Endothelial cell of umbilical vein (primary cell): ENCODE measurements at regions not wholly inside any gene's neighbourhood (a gene's known extent, or its start where the extent isn't known, plus 50 kb on each side); places are given as distances from the start of the nearest gene placed in this dataset.

ENCODE experiments used
- BruUV-seq: library from RNA; stranded (reverse); fragments of 400-500 nt; replicated peaks from 2 replicates; lab custom pipeline; 2021; lab: Mats Ljungman, UMichigan
- CTCF ChIA-PET: fragments of 300-600, 350-600 bp; sonication (Branson Sonifier 250); formaldehyde crosslinking; loops from one replicate; lab custom pipeline; 2021; ENCODE audit warnings: antibody characterized with exemption, inconsistent platforms; lab: Charles Lee
- POLR2A ChIA-PET: fragments of 300-600, 350-600 bp; sonication (Branson Sonifier 250); formaldehyde crosslinking; loops from one replicate; lab custom pipeline; 2021; ENCODE audit warnings: antibody characterized with exemption, inconsistent platforms; lab: Charles Lee
- DNase-seq: peaks from one replicate; pipeline ENCODE4 v3.0.0-alpha.2; 2011; ENCODE audit warnings: low read depth, low spot score
- FAIRE-seq: peaks from 2 replicates; lab custom pipeline; 2011; peaks lifted over from hg19 to GRCh38; lab: Jason Lieb, UNC
- H2AFZ ChIP-seq: 2 replicates; pipeline ENCODE4 v1.6.0; 2012; ENCODE audit warnings: low read depth, low read length, control low read depth, inconsistent platforms
- H3K27ac ChIP-seq: 2 replicates; pipeline ENCODE4 v1.5.1; 2011; ENCODE audit warnings: low read depth, mild to moderate bottlenecking, control low read depth, low read length, moderate library complexity; ENCODE audit not compliant: insufficient read depth
- H3K27me3 ChIP-seq, 2 experiments: 2 replicates each; pipeline versions ENCODE4 v1.6.0 to v1.6.1; 2011; ENCODE audit warnings: low read length in 2 of 2, mixed read lengths in 1 of 2; ENCODE audit not compliant: control insufficient read depth in 2 of 2, insufficient read depth in 2 of 2
- H3K36me3 ChIP-seq, 2 experiments: 2 replicates in 1 of 2; 3 replicates in 1 of 2; pipeline ENCODE4 v1.5.1; 2011; ENCODE audit warnings: low read length in 2 of 2, mild to moderate bottlenecking in 1 of 2, moderate library complexity in 1 of 2; ENCODE audit not compliant: control insufficient read depth in 2 of 2, insufficient read depth in 2 of 2; ENCODE audit errors: extremely low read depth in 1 of 2
- H3K4me1 ChIP-seq: 3 replicates; pipeline ENCODE4 v1.5.1; 2011; ENCODE audit warnings: mild to moderate bottlenecking, low read length; ENCODE audit not compliant: control insufficient read depth, insufficient read depth; ENCODE audit errors: extremely low read depth
- H3K4me2 ChIP-seq: 2 replicates; pipeline ENCODE4 v1.6.1; 2011; ENCODE audit warnings: low read length, control low read depth, mixed read lengths; ENCODE audit not compliant: insufficient read depth
- H3K4me3 ChIP-seq, 3 experiments: fragments of 200-600 bp in 1 of 3; sonication (generic), shearing (Covaris generic) in 1 of 3; replicated peaks in 1 of 3; 2 replicates each; pipeline ENCODE4 v1.5.1; 2011 to 2016; ENCODE audit warnings: control low read depth in 3 of 3, low read length in 3 of 3, mild to moderate bottlenecking in 2 of 3, inconsistent platforms in 1 of 3, low read depth in 1 of 3, moderate library complexity in 1 of 3; ENCODE audit not compliant: insufficient read depth in 1 of 3
- H3K79me2 ChIP-seq: 2 replicates; pipeline ENCODE4 v1.6.0; 2012; ENCODE audit warnings: low read length, inconsistent platforms; ENCODE audit not compliant: control insufficient read depth, insufficient read depth
- H3K9ac ChIP-seq: replicated peaks from 2 replicates; pipeline ENCODE3; 2011; ENCODE audit warnings: low read length, control low read depth; ENCODE audit not compliant: insufficient read depth; ENCODE audit errors: extremely low read depth
- H3K9me1 ChIP-seq: replicated peaks from 3 replicates; pipeline ENCODE4 v1.6.0; 2011; ENCODE audit warnings: mild to moderate bottlenecking, low read length; ENCODE audit not compliant: control insufficient read depth, insufficient read depth; ENCODE audit errors: extremely low read depth
- H3K9me3 ChIP-seq: replicated peaks from 2 replicates; pipeline ENCODE4 v1.5.1; 2012; ENCODE audit warnings: low read length, inconsistent platforms; ENCODE audit not compliant: control insufficient read depth, insufficient read depth
- H4K20me1 ChIP-seq: replicated peaks from 2 replicates; pipeline ENCODE3; 2011; ENCODE audit warnings: mild to moderate bottlenecking, low read length; ENCODE audit not compliant: control insufficient read depth, insufficient read depth; ENCODE audit errors: extremely low read depth
- EZH2 ChIP-seq: IDR thresholded peaks from 2 replicates; pipeline ENCODE4 v1.6.1; 2012; ENCODE audit warnings: borderline replicate concordance, low read depth, mild to moderate bottlenecking, moderate library complexity, low read length, inconsistent platforms; ENCODE audit not compliant: severe bottlenecking
- FOS ChIP-seq: IDR thresholded peaks from 2 replicates; pipeline ENCODE4 v1.6.1; 2011; ENCODE audit warnings: mild to moderate bottlenecking, low read length, moderate library complexity, borderline replicate concordance; ENCODE audit not compliant: insufficient read depth
- GATA2 ChIP-seq: IDR thresholded peaks from 2 replicates; pipeline ENCODE4 v1.7.0; 2011; ENCODE audit warnings: low read depth, mild to moderate bottlenecking, moderate library complexity, mixed read lengths, low read length; ENCODE audit not compliant: insufficient read length, insufficient read depth
- JUN ChIP-seq: IDR thresholded peaks from 2 replicates; pipeline ENCODE4 v1.6.1; 2011; ENCODE audit warnings: borderline replicate concordance, low read depth; ENCODE audit not compliant: insufficient read length, insufficient read depth
- MYC ChIP-seq: IDR thresholded peaks from one replicate; pipeline ENCODE4 v1.6.1; 2011; ENCODE audit warnings: mild to moderate bottlenecking, low read depth, low read length
- POLR2A ChIP-seq: IDR thresholded peaks from 2 replicates; pipeline ENCODE4 v1.6.1; 2012; ENCODE audit warnings: low read depth, mild to moderate bottlenecking, control low read depth, low read length
- POLR2AphosphoS5 ChIP-seq: IDR thresholded peaks from 2 replicates; pipeline ENCODE4 v1.6.1; 2012; ENCODE audit warnings: low read depth, mild to moderate bottlenecking, control low read depth, low read length, moderate library complexity; ENCODE audit not compliant: insufficient read depth
- dilution Hi-C: fragments of 300-500 bp; cut with MboI; formaldehyde crosslinking; loops from one replicate; pipeline ENCODE4 v1.15.0; 2019; ENCODE audit warnings: low sequenced_read_pairs; ENCODE audit not compliant: extremely low pct_ligation_motif_present
- intact Hi-C: fragments of 100-400 bp; cut with micrococcal nuclease; formaldehyde crosslinking; loops from one replicate; pipeline ENCODE4 v1.10.0; 2022
- TF ChIP-seq, protein P1 (sequence below): IDR thresholded peaks from 2 replicates; pipeline ENCODE4 v1.6.1; 2011; ENCODE audit not compliant: insufficient read depth, insufficient read length
- TF ChIP-seq, protein P2 (sequence below), 2 donors: IDR thresholded peaks; 1 replicate in 1 of 2; 2 replicates in 1 of 2; pipeline ENCODE4 v1.5.1; 2011; ENCODE audit warnings: low read length in 2 of 2, mild to moderate bottlenecking in 2 of 2, moderate library complexity in 2 of 2, control low read depth in 1 of 2, inconsistent platforms in 1 of 2, low read depth in 1 of 2; ENCODE audit not compliant: insufficient read depth in 1 of 2; ENCODE audit errors: extremely low read depth in 1 of 2

DNA sequence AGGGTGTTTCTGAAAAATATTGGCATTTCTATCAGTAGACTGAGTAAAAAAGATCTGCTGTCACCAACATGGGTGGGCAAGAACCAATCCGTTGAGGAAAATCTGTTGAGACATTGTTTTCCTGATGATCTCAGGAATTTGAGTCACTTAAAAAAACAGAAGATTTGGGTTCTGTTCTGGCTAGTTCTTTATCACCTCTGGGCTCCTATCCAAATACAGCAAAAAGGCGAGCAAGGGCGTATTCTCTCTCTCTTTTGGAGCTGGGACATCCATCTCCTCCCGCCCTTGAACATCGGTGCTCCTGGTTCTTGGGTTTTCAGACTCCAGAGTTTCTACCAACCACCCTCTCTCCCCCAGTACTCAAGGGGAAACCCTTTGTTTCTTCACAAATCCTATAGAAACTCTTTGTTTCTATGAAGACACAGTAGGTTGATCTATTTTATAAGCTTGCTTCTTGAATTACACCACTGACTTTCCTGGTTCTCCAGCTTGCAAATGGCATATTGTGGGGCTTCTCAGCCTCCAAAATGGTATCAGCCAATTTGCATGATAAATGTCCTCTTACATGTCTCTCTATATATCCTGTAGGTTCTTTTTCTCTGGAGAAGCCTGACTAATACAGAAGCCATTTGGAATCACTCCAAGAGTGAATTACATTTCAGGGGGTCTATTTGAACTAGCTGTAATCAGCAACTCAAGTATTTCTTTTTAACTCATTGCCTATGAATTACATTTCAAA lies 263.9 kb upstream of the TMTC1 start:
- no peaks in the 10 kb centered on the region for H4K20me1 ChIP-seq
- peak overlapping the region; percentile 80 for H3K4me2 ChIP-seq
- CTCF ChIA-PET: interaction anchor here (0.6 to 1.9 kb wide), 6 partner anchors 17 to 77 kb away, joined by 3 to 7 read pairs (median 4); no protein-coding TSS in a partner anchor
- H3K4me1 ChIP-seq: peaks cover 40% of the 10 kb centered on the region
- H2AFZ ChIP-seq: no peak overlapping the region
- no peaks in the 10 kb centered on the region for H3K9me1 ChIP-seq
- POLR2A ChIA-PET: interaction anchor here (0.8 kb wide), 1 partner anchor 21 kb away, joined by 3 read pairs; no protein-coding TSS in a partner anchor
- TSS peak; percentile 96 for BruUV-seq
- peak overlapping the region in 1 of 3 experiments; percentile 38 for H3K4me3 ChIP-seq
- H3K9me3 ChIP-seq: no peaks in the 10 kb centered on the region
- H3K9ac ChIP-seq: peak overlapping the region; percentile 10
- dilution Hi-C loops: no loop called here
- intact Hi-C loops: loop anchor here (1.0 to 5.0 kb wide), 5 partner anchors 21 to 305 kb away; partner anchors contain the start of gene TMTC1
- H3K79me2 ChIP-seq: no peaks in the 10 kb centered on the region
- DNase-seq: peak; percentile 79
- FAIRE-seq: peak; percentile 91
- TF ChIP-seq, protein P1, sequence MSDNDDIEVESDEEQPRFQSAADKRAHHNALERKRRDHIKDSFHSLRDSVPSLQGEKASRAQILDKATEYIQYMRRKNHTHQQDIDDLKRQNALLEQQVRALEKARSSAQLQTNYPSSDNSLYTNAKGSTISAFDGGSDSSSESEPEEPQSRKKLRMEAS: no peak
- no peak for TF ChIP-seq MYC
- no peak for TF ChIP-seq EZH2
- TF ChIP-seq GATA2: peak; percentile 76
- TF ChIP-seq POLR2AphosphoS5: peak; percentile 67
- TF ChIP-seq, protein P2, sequence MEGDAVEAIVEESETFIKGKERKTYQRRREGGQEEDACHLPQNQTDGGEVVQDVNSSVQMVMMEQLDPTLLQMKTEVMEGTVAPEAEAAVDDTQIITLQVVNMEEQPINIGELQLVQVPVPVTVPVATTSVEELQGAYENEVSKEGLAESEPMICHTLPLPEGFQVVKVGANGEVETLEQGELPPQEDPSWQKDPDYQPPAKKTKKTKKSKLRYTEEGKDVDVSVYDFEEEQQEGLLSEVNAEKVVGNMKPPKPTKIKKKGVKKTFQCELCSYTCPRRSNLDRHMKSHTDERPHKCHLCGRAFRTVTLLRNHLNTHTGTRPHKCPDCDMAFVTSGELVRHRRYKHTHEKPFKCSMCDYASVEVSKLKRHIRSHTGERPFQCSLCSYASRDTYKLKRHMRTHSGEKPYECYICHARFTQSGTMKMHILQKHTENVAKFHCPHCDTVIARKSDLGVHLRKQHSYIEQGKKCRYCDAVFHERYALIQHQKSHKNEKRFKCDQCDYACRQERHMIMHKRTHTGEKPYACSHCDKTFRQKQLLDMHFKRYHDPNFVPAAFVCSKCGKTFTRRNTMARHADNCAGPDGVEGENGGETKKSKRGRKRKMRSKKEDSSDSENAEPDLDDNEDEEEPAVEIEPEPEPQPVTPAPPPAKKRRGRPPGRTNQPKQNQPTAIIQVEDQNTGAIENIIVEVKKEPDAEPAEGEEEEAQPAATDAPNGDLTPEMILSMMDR (IDR thresholded peaks at IDR 0.05; ENCODE audit: extremely low read depth in 1 of 2, insufficient read depth in 1 of 2, low read depth in 1 of 2, low read length in 2 of 2): no peak
- peak; percentile 32 for TF ChIP-seq POLR2A
- TF ChIP-seq JUN: peak; percentile 40
- peak; percentile 72 for TF ChIP-seq FOS
- H3K36me3 ChIP-seq: no peaks in the 10 kb centered on the region
- no peaks in the 10 kb centered on the region for H3K27me3 ChIP-seq
- peak overlapping the region; percentile 71 for H3K27ac ChIP-seq
